GM19043 (cell line): ENCODE measurements at regions not wholly inside any gene's neighbourhood (a gene's known extent, or its start where the extent isn't known, plus 50 kb on each side); places are given as distances from the start of the nearest gene placed in this dataset.

Experiments
- ATAC-seq: cut with Tn5 transposase; IDR thresholded peaks from one replicate; pipeline ENCODE4 v1.9.1; 2021; ENCODE audit warnings: low read depth; ENCODE audit not compliant: unreplicated experiment

- no peak for ATAC-seq
Measured at GRCh38 chr16:82499302-82499701, 127.5 kb upstream of the CDH13 start.

GRCh38 chr16:82497139-82497538 lies 129.6 kb upstream of the CDH13 start:
- ATAC-seq, result no peak

DNA sequence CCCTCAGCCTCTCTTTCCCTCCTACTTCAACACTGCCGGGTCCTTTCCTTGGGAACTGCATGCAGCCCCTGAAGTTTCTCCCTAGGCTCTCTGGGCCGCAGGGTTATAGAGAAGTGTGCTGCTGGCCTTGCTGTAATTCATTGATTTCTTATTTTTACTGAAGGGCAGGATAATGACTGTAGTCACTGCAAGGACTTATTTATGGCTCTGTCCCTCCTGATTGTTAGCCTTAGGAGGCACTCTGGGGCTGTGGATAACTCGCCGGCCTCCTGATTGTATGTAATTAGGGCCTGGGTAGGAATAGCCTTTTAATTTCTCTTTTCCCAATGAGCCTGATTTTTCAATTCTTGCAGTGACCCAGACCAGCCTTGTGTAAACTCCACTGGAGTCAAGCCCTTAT lies 138.3 kb upstream of the CDH13 start:
- ATAC-seq, result no peak

- no peak for ATAC-seq
Measured at GRCh38 chr16:82481455-82481854, 145.3 kb upstream of the CDH13 start.

DNA sequence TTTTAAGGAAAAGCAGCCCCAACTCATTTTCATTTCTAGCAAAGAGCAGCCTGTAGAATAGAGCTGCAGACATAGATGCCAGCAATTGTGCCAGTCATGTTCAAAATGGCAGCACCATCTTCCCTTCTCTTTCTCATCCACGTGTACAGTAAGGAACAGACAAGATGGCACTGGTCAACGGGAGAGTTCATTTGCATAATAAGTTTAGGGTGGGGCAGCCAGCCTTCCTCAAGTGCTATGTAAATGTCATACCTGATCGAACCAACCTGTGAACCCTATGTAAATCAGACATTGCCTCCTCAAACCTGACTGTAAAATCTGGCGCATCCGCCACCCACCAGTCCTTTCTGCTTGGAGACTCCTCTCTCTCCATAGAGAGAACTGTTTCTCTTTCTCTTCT lies 150.0 kb upstream of the CDH13 start:
- ATAC-seq, result no peak

- no peak for ATAC-seq
Measured at GRCh38 chr16:82470620-82471152, 156.1 kb upstream of the CDH13 start.

DNA sequence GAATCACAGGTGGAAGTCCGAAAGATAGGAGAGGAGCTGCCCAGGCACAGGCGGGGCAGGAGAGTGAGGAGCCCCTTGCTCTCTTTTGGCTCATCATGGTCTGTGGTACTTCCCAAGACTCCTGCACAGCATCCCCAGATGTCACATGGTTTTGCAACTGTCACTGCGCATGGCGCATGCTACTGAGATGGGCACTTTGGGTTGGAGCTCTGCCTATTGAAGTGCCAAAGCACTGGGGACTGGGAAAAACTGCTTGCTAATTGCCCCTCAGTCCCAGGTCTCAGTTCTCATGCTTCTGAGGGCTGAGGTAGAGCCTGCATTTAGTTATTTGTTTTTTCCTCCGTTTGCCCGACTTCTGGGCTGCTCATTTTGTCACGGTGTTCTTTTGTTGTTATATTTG lies 156.8 kb upstream of the CDH13 start:
- no peak for ATAC-seq

GRCh38 chr16:82464187-82464586 lies 162.6 kb upstream of the CDH13 start:
- ATAC-seq, result no peak

DNA sequence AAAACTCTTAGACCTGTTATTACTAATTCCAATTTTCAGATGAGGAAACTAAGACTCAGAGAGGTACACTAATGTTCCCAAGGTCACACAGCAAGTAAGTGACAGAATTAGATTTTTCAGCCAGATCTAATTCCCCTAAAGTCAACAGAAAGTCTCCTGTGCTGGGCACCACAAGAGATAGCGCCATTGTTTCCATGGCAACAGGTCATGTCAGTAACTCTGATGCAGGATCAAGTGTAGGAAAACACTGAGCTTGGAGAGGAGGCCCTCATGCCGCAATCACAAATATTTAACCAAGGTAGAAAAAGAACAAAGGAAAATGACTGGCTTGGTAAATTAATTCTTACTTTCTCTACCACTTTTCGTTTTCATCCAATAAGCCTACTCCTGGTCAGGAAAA lies 166.0 kb upstream of the CDH13 start:
- ATAC-seq, result no peak

DNA sequence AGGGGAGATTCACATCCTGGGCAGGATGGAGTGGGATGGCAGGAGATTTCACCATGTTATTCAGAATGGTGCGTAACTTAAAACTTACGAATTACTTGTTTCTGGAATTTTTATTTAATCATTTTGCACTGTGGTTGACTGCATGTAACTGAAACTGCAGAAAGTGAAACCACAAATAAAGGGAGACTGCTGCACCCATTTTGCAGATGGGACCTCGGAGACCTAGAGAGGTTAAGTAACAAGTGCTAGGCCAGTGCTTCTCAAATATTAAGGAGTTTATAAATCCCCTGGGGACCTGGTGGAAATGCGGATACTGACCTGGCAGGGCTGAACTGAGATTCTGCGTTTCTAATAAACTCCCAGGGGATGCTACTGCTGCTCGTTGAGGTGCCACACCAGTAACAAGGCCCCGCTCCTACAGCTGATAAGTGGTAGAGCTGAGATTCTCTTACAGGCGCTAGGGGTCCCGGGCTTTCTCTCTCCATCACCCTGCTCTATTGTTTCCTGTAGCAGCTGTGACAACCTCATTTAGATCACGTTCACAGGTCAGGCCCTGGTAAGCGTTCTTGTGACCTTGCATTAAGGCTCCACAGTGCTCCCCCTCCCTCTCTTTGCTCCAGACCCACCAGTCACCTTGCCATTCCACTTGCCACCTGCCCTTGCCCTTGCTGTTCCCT lies 167.1 kb upstream of the CDH13 start:
- ATAC-seq, result no peak

DNA sequence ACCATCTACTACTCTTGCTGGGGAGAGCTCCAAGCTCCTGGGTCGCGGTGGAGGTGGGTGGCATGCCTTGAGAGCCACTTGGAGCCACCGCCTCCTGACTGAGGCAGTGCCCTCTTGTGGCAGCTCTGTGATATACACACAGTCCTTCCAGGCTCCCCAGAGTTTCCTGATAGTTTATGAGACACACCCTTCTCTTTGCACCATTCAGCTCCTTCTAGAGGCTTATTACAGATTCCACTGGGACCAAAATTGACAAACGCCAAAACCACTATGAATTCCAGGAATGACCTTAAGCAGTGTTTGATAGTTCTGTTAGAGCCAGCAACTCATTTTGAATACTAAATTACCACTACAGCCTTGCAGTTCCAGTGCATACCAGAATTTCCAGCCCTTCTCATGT lies 170.1 kb upstream of the CDH13 start:
- peak; percentile 82 for ATAC-seq

- no peak for ATAC-seq
Measured at GRCh38 chr16:82454566-82454965, 172.2 kb upstream of the CDH13 start.

DNA sequence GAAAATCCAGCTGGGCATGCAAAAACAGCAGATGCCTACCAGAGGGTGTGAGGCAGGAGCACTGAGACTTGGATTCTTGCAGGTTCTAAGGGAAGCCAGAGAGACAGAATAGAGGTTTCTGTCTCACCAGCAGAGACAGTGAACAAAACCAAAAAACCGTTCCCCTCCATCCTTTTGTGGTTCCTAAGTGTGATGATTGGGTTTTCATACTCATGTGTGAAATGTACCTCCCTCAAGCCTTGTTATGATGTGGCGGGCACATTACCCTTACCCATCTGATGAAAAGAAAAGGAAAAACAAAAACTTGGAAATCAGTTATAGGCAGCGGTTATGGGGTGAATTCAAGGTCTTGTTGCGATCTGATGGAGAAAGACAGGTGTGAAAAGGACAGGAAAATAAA lies 172.6 kb upstream of the CDH13 start:
- no peak for ATAC-seq

GRCh38 chr16:82452004-82452756 lies 174.6 kb upstream of the CDH13 start:
- no peak for ATAC-seq

DNA sequence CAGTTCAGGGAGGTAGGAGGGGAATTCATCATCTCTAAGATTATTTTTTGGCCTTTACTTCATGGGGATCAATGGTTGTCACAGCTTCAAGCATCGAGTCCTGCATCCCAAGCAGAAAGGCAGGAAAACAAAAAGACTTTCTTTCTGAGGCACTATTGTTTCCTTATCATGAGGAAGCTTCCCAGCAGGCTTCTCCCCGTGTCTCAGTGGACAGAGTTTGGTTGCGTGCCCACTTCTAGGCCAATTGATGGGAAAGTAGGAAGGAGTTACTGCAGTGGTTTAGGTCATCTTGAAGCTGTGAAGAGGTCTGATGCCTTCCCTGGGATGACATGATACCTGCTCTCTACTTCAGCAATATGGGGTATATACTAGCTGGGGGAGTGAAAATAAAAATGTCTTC lies 175.3 kb upstream of the CDH13 start:
- ATAC-seq, result no peak

DNA sequence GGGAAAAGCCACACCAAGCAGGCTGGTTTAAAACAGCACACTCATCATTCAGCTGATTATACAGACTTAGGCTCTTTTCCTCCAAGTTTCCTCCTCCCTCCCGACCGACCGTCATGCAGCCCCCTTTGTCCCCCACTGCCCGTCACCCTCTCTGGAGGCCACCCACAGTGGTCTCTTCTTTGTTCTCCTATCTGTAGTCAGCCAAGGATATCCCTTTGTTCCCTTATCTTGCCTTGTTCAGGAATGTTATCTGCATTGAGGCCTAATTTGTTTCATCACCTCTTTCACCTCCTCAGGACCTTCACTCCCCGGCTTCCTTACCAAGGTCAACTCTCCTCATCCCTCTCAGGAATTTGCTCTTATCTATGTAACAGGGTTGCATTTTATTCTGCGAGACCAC lies 186.4 kb upstream of the CDH13 start:
- no peak for ATAC-seq

DNA sequence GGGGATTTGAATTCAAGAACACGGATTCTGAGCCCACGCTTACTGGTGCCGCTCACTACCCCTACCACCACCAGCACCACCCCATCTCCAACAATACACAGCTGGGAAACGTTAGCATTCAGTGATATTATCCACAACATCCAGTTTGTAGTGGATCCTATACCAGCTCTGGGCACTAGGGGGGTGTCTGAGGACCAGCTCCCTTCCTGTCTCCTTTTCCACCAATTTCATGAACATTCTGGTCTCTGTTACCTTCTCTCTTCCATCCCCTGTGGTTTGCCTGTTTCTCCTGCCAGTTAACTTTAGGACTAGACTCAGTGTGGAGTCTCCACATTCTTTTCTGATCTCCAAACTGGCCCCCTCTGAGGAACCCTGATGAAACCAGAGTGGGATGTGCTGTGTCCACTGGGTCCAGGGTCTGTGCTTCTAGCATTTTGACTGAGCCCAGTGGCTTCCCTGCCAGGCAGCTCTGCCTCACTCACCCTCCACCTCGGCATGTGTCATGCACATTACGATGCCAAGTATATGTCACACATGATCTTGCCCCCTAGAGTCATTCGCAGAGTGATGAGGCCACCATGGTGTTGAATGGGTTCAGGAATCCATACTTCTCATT lies 187.0 kb upstream of the CDH13 start:
- no peak for ATAC-seq

- ATAC-seq, result no peak
Measured at GRCh38 chr16:82433042-82433441, 193.7 kb upstream of the CDH13 start.

GRCh38 chr16:82432261-82432660 lies 194.5 kb upstream of the CDH13 start:
- ATAC-seq, result no peak

- ATAC-seq, result no peak
Measured at GRCh38 chr16:82425661-82426060, 201.1 kb upstream of the CDH13 start.

- ATAC-seq, result no peak
Measured at GRCh38 chr16:82421851-82422250, 204.9 kb upstream of the CDH13 start.

DNA sequence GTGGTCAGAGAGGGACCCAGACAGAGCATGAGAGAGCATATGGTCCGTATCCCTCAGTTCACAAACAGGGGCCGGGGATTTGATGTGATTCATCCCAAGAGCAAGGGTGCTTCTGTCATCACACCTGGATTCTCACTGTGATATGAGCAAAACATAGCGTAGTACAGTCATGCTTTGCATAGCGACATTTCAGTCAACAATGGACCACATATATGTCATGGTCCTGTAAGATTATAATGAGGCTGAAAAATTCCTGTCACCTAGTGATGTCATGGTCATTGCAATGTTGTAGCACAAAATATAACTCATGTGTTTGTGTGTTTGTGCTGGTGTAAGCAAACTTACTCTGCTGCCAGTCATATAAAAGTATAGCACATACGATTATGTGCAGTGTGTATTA lies 207.4 kb upstream of the CDH13 start:
- no peak for ATAC-seq
